Retinal pigment epithelial cell (primary cell): ENCODE measurements at regions not wholly inside any gene's neighbourhood (a gene's known extent, or its start where the extent isn't known, plus 50 kb on each side); places are given as distances from the start of the nearest gene placed in this dataset.

Experiments used
- DNase-seq: peaks from one replicate; pipeline ENCODE4 v3.0.0-alpha.2; 2010; ENCODE audit warnings: low read depth
- H3K4me3 ChIP-seq: 2 replicates; pipeline ENCODE4 v1.5.1; 2011; ENCODE audit warnings: mild to moderate bottlenecking, low read length, control low read depth, moderate library complexity
- CTCF ChIP-seq: conservative IDR thresholded peaks from 2 replicates; pipeline ENCODE4 v1.5.1; 2011; ENCODE audit warnings: low read depth, low read length, control low read depth, inconsistent platforms

GRCh38 chr7:126302639-126303038 is 950.1 kb downstream of the GRM8 start:
- DNase-seq: no peak
- H3K4me3 ChIP-seq: no peak overlapping the region
- no peak for TF ChIP-seq CTCF

GRCh38 chr7:126286317-126286716 is 966.4 kb downstream of the GRM8 start:
- no peak for TF ChIP-seq CTCF
- no peak for DNase-seq
- no peak overlapping the region for H3K4me3 ChIP-seq

- H3K4me3 ChIP-seq: no peak overlapping the region
- DNase-seq: no peak
- no peak for TF ChIP-seq CTCF
Measured at GRCh38 chr7:126236261-126236660, 1016.5 kb downstream of the GRM8 start.

GRCh38 chr7:126228356-126229061 is 1024.2 kb downstream of the GRM8 start:
- no peak for DNase-seq
- H3K4me3 ChIP-seq: no peak overlapping the region
- TF ChIP-seq CTCF: no peak

- no peak overlapping the region for H3K4me3 ChIP-seq
- TF ChIP-seq CTCF: no peak
- DNase-seq: no peak
Measured at GRCh38 chr7:126227643-126228042, 1025.1 kb downstream of the GRM8 start.

GRCh38 chr7:126227055-126227454 is 1025.7 kb downstream of the GRM8 start:
- H3K4me3 ChIP-seq: no peak overlapping the region
- TF ChIP-seq CTCF: no peak
- no peak for DNase-seq

- DNase-seq: no peak
Measured at GRCh38 chr7:126223729-126224128, 1029.0 kb downstream of the GRM8 start.

More at GRCh38 chr7:126223729-126224128, 1029.0 kb downstream of the GRM8 start:
- TF ChIP-seq CTCF: no peak
- no peak overlapping the region for H3K4me3 ChIP-seq
